BJ (cell line): ENCODE measurements at regions not wholly inside any gene's neighbourhood (a gene's known extent, or its start where the extent isn't known, plus 50 kb on each side); places are given as distances from the start of the nearest gene placed in this dataset.

Experiments
- CTCF ChIA-PET: fragments of 350-600 bp; formaldehyde crosslinking; extraction: SDS; loops from one replicate; lab custom pipeline; 2021; ENCODE audit warnings: antibody characterized with exemption, inconsistent platforms; lab: Yijun Ruan, JAX
- POLR2A ChIA-PET: fragments of 300-600 bp; sonication (Branson Sonifier 250); formaldehyde crosslinking; extraction: SDS; loops from one replicate; lab custom pipeline; 2021; ENCODE audit warnings: antibody characterized with exemption; lab: Charles Lee
- DNase-seq: peaks from one replicate; pipeline ENCODE4 v3.0.0-alpha.2; 2011; ENCODE audit warnings: low read depth
- H3K27me3 ChIP-seq: 2 replicates; pipeline ENCODE4 v1.6.0; 2011; ENCODE audit warnings: low read length; ENCODE audit not compliant: control insufficient read depth, insufficient read depth
- H3K36me3 ChIP-seq: 2 replicates; pipeline ENCODE4 v1.5.1; 2011; ENCODE audit warnings: low read length; ENCODE audit not compliant: control insufficient read depth, insufficient read depth
- H3K4me3 ChIP-seq: 2 replicates; pipeline ENCODE4 v1.5.1; 2011; ENCODE audit warnings: low read depth, mild to moderate bottlenecking, control low read depth, low read length
- TF ChIP-seq, protein P1 (sequence below): IDR thresholded peaks from 2 replicates; pipeline ENCODE4 v1.5.1; 2011; ENCODE audit warnings: low read depth, mild to moderate bottlenecking, control low read depth, inconsistent platforms, low read length, moderate library complexity; ENCODE audit not compliant: insufficient read depth

DNA sequence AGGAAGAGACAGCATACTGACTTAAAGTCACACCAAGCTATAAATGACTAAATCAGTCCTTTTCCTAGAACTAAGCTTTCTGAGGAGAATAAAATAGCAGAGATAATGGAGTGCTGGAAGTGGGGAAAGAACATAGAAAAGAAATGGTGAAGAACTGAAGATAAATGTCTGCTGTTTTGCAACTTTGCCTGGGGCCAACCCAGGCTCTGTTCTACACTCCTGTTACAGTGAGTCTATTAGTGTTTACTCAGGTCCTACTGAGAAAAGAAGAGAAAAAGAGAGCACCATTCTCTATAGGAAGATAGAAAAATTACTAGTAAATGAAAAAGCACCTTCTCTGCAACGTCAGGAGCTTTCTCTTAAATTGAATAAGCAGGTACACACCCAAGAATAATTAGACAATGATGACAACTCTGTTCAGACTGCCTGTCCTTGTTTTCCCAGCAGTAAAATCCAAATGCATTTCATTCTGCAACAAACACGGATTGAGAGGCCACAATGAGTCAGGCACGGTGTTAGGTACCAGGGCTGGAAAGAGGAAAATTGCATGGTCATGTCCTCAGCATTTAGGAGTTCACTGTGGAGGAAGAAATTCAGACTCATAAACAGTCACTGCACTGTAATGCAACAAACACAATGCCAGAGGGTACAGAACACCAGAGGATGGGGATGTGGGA, 139.4 kb upstream of the CAMK1G start:
- Histone ChIP-seq H3K36me3 (no peaks in the 10 kb centered on the region), H3K4me3 (no peak overlapping the region), H3K27me3 (no peaks in the 10 kb centered on the region; the same call in 1 of the 2 replicates)
- TF ChIP-seq, protein P1, sequence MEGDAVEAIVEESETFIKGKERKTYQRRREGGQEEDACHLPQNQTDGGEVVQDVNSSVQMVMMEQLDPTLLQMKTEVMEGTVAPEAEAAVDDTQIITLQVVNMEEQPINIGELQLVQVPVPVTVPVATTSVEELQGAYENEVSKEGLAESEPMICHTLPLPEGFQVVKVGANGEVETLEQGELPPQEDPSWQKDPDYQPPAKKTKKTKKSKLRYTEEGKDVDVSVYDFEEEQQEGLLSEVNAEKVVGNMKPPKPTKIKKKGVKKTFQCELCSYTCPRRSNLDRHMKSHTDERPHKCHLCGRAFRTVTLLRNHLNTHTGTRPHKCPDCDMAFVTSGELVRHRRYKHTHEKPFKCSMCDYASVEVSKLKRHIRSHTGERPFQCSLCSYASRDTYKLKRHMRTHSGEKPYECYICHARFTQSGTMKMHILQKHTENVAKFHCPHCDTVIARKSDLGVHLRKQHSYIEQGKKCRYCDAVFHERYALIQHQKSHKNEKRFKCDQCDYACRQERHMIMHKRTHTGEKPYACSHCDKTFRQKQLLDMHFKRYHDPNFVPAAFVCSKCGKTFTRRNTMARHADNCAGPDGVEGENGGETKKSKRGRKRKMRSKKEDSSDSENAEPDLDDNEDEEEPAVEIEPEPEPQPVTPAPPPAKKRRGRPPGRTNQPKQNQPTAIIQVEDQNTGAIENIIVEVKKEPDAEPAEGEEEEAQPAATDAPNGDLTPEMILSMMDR: no peak
- POLR2A ChIA-PET: no interaction called here
- CTCF ChIA-PET: interaction anchor here (1.1 to 1.6 kb wide), 3 partner anchors 11 to 122 kb away, joined by 3 read pairs; no protein-coding TSS in a partner anchor
- no peak for DNase-seq

DNA sequence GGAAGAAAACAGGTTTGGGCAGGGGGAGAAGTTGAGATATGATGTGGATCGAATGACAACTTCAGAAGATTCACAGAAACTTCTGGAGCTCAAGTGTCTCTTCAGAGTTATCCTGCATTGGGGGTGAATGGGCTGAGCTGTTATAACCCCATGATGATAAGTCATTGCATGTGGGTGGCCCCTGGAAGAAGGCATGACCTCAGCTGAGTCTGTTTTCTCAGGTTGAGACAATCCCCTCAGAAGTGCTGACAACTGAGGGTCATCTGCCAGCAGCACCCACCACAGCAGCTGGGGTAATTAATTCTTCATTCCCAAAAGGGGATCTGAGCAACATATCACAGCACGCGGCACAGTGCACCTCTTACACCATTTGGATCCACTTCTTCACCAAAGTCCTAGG, 138.6 kb upstream of the CAMK1G start:
- no peak for DNase-seq
- H3K27me3 ChIP-seq: no peaks in the 10 kb centered on the region; the same call in 1 of the 2 replicates
- no peak overlapping the region for H3K4me3 ChIP-seq
- CTCF ChIA-PET: interaction anchor here (1.1 to 1.6 kb wide), 4 partner anchors 10 to 121 kb away, joined by 3 read pairs; no protein-coding TSS in a partner anchor
- H3K36me3 ChIP-seq: no peaks in the 10 kb centered on the region
- POLR2A ChIA-PET: no interaction called here
- TF ChIP-seq, protein P1: no peak

DNA sequence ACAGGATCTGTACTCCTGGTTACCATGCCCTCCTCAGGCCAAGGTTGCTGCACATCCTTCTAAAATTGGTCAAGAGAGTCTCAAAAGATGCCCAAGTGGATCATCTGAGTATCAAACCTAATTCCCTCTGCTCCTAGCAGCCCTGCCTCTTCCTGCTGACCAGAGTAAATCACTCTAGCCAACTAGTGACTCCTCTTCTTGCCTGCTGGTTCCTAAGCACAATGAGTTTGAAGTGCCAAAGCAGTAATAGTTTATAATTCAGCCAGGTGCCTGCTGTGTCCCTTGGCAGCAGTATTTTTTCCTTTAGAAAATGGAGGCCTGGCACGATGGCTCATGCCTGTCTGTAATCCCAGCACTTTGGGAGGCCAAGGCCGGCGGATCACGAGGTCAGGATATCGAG, 137.9 kb upstream of the CAMK1G start:
- CTCF ChIA-PET: interaction anchor here (1.1 to 1.3 kb wide), 3 partner anchors 9 to 120 kb away, joined by 3 to 4 read pairs (median 3); no protein-coding TSS in a partner anchor
- DNase-seq: no peak
- no peaks in the 10 kb centered on the region; the same call in 1 of the 2 replicates for H3K27me3 ChIP-seq
- no peaks in the 10 kb centered on the region for H3K36me3 ChIP-seq
- TF ChIP-seq, protein P1: no peak
- POLR2A ChIA-PET: no interaction called here
- no peak overlapping the region for H3K4me3 ChIP-seq

DNA sequence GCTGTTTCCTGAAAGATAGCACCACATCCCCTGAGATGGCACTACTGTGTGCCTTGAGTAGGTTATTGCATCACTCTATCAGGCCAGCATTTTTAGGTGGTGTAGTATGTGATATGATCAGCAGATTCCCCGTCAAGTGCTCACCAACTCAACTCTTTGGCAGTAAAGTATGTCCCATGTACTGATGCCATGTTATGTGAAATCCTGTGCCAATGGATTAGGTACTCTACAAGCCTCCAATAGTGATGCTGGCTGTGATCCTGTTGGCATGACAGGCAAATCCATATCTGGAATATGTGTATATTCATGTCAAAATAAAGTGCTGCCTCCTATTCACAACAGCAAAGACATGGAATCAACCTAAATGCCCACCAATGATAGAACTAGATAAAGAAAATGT, 137.2 kb upstream of the CAMK1G start:
- TF ChIP-seq, protein P1: no peak
- CTCF ChIA-PET: interaction anchor here (1.1 to 1.3 kb wide), 2 partner anchors 11 to 121 kb away, joined by 3 to 4 read pairs; no protein-coding TSS in a partner anchor
- POLR2A ChIA-PET: no interaction called here
- no peaks in the 10 kb centered on the region; the same call in 1 of the 2 replicates for H3K27me3 ChIP-seq
- no peaks in the 10 kb centered on the region for H3K36me3 ChIP-seq
- H3K4me3 ChIP-seq: no peak overlapping the region
- no peak for DNase-seq

DNA sequence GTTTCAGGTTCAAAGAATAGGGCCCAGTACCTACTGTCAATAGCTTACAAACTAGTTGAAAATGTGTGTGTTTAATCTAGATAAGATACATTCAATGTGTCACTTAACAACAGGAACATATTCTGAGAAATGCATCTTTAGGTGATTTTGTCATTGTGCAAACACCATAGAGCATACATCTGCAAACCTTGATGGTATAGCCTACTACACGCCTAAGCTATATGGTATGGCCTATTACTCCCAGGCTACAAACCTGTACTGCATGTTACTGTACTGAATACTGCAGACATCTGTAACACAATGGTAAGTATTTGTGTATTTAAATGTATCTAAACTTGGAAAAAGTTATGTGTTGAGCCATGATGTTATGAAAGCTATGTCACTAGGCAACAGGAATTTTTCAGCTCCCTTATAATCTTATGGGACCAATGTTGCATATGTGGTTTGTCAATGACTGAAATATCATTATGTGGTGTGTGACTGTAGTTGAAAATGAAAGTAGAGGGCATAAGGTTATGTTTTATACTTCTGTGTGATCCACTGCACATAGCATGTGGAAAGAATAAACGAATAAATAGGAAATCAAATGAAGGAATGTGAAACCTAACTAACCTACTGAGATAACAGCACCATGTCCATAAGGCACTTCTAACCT, 129.0 kb upstream of the CAMK1G start:
- TF ChIP-seq, protein P1: no peak
- H3K27me3 ChIP-seq: no peaks in the 10 kb centered on the region; the same call in 1 of the 2 replicates
- ChIA-PET POLR2A (no interaction called here), CTCF (interaction anchor here (0.6 to 1.6 kb wide), 6 partner anchors 10 to 142 kb away, joined by 3 to 4 read pairs (median 3); no protein-coding TSS in a partner anchor)
- H3K36me3 ChIP-seq: no peaks in the 10 kb centered on the region
- no peak for DNase-seq
- H3K4me3 ChIP-seq: no peak overlapping the region
